IgD-negative memory B cell (primary cell): ENCODE measurements at regions not wholly inside any gene's neighbourhood (a gene's known extent, or its start where the extent isn't known, plus 50 kb on each side); places are given as distances from the start of the nearest gene placed in this dataset.

Experiments
- H3K27ac Mint-ChIP-seq, 3 donors: one replicate each; pipeline ENCODE4 v1.8.0; 2020 to 2022; ENCODE audit warnings: mild to moderate bottlenecking in 3 of 3, mixed read lengths in 3 of 3, moderate library complexity in 1 of 3
- H3K27me3 Mint-ChIP-seq: one replicate; pipeline ENCODE4 v1.8.0; 2021; ENCODE audit warnings: mixed read lengths
- H3K36me3 Mint-ChIP-seq: one replicate; pipeline ENCODE4 v1.8.0; 2020; ENCODE audit warnings: mild to moderate bottlenecking, mixed read lengths
- H3K4me1 Mint-ChIP-seq, 3 donors: one replicate each; pipeline ENCODE4 v1.8.0; 2020 to 2022; ENCODE audit warnings: mixed read lengths in 3 of 3, mild to moderate bottlenecking in 1 of 3
- H3K4me3 Mint-ChIP-seq, 4 donors: one replicate each; pipeline ENCODE4 v1.8.0; 2020 to 2022; ENCODE audit warnings: mild to moderate bottlenecking in 4 of 4, mixed read lengths in 4 of 4, moderate library complexity in 3 of 4
- H3K9me3 Mint-ChIP-seq, 3 donors: one replicate each; pipeline ENCODE4 v1.8.0; 2020 to 2021; ENCODE audit warnings: mixed read lengths in 3 of 3, mild to moderate bottlenecking in 1 of 3

- H3K36me3 Mint-ChIP-seq: peaks cover 1% of the 10 kb centered on the region
- H3K27ac Mint-ChIP-seq: peak overlapping the region in 1 of 3 donors; percentile 74
- no peak overlapping the region for H3K4me3 Mint-ChIP-seq
- peaks cover 0 to 1% (median 0%) of the 10 kb centered on the region in 3 donors for H3K4me1 Mint-ChIP-seq
- H3K27me3 Mint-ChIP-seq: peaks cover 14% of the 10 kb centered on the region
- H3K9me3 Mint-ChIP-seq: no peaks in the 10 kb centered on the region
Observed at GRCh38 chr20:57785061-57785460, 75.2 kb upstream of the PMEPA1 start.

DNA sequence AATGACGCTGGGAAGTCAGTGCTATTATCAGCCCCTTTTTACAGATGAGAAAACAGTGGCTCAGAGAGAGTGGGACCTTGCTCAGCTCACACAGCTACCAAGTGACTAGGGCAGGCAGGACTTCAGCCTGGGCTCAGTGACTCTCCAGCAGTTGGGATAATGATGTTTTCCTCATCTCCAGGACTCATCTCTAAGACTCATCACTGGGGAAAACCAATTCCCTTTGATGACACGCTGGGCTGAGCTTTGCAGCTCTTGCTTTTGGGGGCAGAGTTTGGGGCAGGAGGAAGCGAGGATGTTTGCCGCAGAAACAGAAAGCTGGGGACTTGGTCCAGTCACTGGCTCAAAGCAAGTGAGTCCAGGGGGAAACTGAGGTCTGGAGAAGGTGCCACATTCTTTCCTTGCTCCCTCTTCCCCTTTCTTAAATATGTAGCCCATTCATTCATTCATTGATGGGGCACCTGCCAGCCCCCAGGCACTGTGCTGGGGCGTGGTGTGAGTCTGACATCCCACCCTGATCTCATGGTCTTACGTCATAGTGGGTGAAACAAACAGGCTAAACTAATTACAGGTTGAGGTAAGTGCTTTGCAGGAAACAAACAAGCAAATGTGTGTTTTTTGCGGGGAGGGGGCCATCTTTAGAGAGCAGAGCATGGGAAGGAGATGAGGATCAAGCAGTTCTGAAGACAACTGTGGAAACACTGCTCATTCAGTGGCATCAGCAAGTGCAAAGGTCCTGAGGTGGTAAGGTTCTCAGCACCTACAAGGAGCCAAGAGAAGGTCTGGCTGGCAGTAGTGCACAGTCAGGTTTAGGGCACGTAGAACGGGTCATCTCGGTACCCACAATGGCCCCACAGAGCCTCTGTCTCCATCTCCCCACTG, 74.4 kb upstream of the PMEPA1 start:
- Mint-ChIP-seq H3K27me3 (peaks cover 14% of the 10 kb centered on the region), H3K36me3 (peaks cover 1% of the 10 kb centered on the region), H3K27ac (peak overlapping the region in 1 of 3 donors; percentile 74), H3K4me1 (peaks cover 0 to 1% (median 0%) of the 10 kb centered on the region in 3 donors), H3K4me3 (no peak overlapping the region), H3K9me3 (no peaks in the 10 kb centered on the region)

GRCh38 chr20:57783196-57783595, 73.4 kb upstream of the PMEPA1 start:
- Mint-ChIP-seq H3K4me3 (no peak overlapping the region), H3K27me3 (peaks cover 9% of the 10 kb centered on the region)

DNA sequence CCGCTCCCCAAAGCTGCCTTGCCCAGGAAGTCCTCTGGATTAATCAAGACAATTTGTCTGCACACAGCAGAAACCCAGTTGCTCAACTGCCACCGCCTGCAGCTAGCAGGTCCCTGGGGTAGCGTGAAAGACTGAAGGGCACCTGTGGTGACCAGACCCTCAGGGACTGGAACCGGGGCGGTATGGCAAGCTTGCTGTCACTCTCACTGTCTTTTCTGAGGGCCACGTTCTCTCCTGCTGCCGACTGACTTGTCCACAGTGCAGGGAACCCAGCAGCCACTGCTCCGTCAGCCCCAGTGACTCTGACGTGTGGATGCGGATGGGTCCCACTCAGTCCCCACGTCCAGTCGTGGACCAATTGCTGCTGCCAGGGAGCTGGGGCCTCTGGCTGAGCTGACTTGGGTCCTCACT, 72.8 kb upstream of the PMEPA1 start:
- peaks cover 9% of the 10 kb centered on the region for H3K27me3 Mint-ChIP-seq

More at GRCh38 chr20:57783196-57783595, 73.4 kb upstream of the PMEPA1 start:
- H3K9me3 Mint-ChIP-seq: no peaks in the 10 kb centered on the region
- no peak overlapping the region for H3K27ac Mint-ChIP-seq
- peaks cover 0 to 1% (median 0%) of the 10 kb centered on the region in 3 donors for H3K4me1 Mint-ChIP-seq
- H3K36me3 Mint-ChIP-seq: peaks cover 1% of the 10 kb centered on the region

GRCh38 chr20:57781901-57782300, 72.1 kb upstream of the PMEPA1 start:
- peaks cover 9% of the 10 kb centered on the region for H3K27me3 Mint-ChIP-seq
- no peaks in the 10 kb centered on the region for H3K9me3 Mint-ChIP-seq
- no peak overlapping the region for H3K27ac Mint-ChIP-seq
- H3K36me3 Mint-ChIP-seq: peaks cover 1% of the 10 kb centered on the region
- peaks cover 0 to 2% (median 1%) of the 10 kb centered on the region in 3 donors for H3K4me1 Mint-ChIP-seq
- H3K4me3 Mint-ChIP-seq: no peak overlapping the region

More for the DNA sequence above, 72.8 kb upstream of the PMEPA1 start:
- Mint-ChIP-seq H3K36me3 (peaks cover 1% of the 10 kb centered on the region), H3K27ac (no peak overlapping the region), H3K4me1 (peaks cover 0 to 2% (median 1%) of the 10 kb centered on the region in 3 donors), H3K4me3 (no peak overlapping the region), H3K9me3 (no peaks in the 10 kb centered on the region)

GRCh38 chr20:57780906-57781305, 71.1 kb upstream of the PMEPA1 start:
- Mint-ChIP-seq H3K27me3 (peaks cover 9% of the 10 kb centered on the region), H3K4me1 (peaks cover 0 to 2% (median 1%) of the 10 kb centered on the region in 3 donors), H3K4me3 (no peak overlapping the region), H3K9me3 (no peaks in the 10 kb centered on the region), H3K36me3 (peaks cover under 1% of the 10 kb centered on the region), H3K27ac (no peak overlapping the region)

DNA sequence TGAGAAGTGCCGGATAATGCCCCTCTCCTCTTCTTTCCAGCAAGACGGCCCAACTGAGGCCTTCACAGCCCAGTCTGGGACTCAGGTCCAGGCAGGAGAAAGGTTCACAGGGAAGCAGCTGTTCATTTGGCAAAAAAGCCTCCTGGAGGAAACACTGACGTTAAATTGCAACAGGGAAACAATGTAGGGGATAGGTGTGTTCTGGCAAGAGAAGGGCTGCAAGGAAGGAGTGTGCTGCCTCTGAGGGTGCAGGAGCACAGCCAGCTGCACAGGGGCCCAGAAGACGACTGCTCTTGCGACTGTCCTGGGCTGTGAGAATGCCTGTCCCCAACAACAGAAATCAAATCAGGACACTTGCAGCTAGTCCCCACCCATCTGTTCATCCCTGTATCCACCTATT, 70.6 kb upstream of the PMEPA1 start:
- H3K4me1 Mint-ChIP-seq: peaks cover 0 to 2% (median 1%) of the 10 kb centered on the region in 3 donors
- peaks cover 12% of the 10 kb centered on the region for H3K27me3 Mint-ChIP-seq

GRCh38 chr20:57779401-57780003, 69.7 kb upstream of the PMEPA1 start:
- no peak overlapping the region for H3K4me3 Mint-ChIP-seq
- peaks cover 17% of the 10 kb centered on the region for H3K27me3 Mint-ChIP-seq
- H3K4me1 Mint-ChIP-seq: peaks cover 0 to 2% (median 1%) of the 10 kb centered on the region in 3 donors
- H3K36me3 Mint-ChIP-seq: peaks cover 1% of the 10 kb centered on the region
- H3K9me3 Mint-ChIP-seq: no peaks in the 10 kb centered on the region
- H3K27ac Mint-ChIP-seq: no peak overlapping the region

More for the DNA sequence above, 70.6 kb upstream of the PMEPA1 start:
- Mint-ChIP-seq H3K27ac (no peak overlapping the region), H3K9me3 (no peaks in the 10 kb centered on the region), H3K4me3 (no peak overlapping the region), H3K36me3 (peaks cover 1% of the 10 kb centered on the region)

DNA sequence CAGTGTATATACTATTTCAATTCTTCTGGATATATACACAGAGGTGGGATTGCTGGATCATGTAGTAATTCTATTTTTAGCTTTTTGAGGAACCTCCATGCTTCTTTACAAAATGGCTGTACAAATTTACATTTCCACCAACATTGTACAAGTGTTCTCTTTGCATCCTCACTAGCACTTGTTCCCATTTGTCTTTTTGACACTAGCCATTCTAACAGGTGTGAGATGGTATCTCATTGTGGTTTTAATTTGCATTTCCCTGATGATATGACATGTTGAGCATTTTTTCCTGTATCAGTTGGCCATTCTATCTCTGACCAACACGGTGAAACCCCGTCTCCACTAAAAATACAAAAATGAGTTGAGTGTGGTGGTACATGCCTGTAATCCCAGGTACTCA, 68.1 kb upstream of the PMEPA1 start:
- no peak overlapping the region for H3K4me3 Mint-ChIP-seq
- H3K9me3 Mint-ChIP-seq: peaks cover 0 to 2% (median 0%) of the 10 kb centered on the region in 3 donors
- peaks cover 1% of the 10 kb centered on the region for H3K36me3 Mint-ChIP-seq
- peaks cover 19% of the 10 kb centered on the region for H3K27me3 Mint-ChIP-seq
- H3K4me1 Mint-ChIP-seq: peaks cover 0 to 2% (median 1%) of the 10 kb centered on the region in 3 donors
- H3K27ac Mint-ChIP-seq: no peak overlapping the region

DNA sequence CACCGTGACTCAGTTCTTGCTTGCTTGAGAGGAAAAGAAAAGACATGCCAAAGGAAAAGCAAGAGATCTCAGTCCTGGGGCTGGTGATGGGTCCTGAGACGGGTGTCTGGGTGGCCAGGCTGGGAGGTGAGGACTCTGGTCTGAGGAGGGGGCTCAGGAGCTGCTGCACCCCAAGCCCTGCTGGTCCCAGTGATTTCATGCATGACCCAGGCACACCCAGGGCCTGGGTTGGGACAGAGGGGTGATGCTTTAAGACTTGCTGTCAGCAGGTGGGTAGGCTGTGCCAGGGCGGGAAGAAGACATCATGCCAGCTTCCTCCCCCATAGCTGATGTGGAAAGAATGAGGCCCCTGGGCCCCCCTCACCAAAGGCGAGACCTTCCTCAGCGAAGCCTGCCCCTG, 65.1 kb upstream of the PMEPA1 start:
- peaks cover 1% of the 10 kb centered on the region for H3K36me3 Mint-ChIP-seq
- no peak overlapping the region for H3K4me3 Mint-ChIP-seq
- H3K27me3 Mint-ChIP-seq: peaks cover 14% of the 10 kb centered on the region
- H3K9me3 Mint-ChIP-seq: peaks cover 0 to 2% (median 0%) of the 10 kb centered on the region in 3 donors
- peaks cover 0 to 2% (median 0%) of the 10 kb centered on the region in 3 donors for H3K4me1 Mint-ChIP-seq
- no peak overlapping the region for H3K27ac Mint-ChIP-seq

- Mint-ChIP-seq H3K4me3 (no peak overlapping the region), H3K9me3 (peaks cover 0 to 2% (median 0%) of the 10 kb centered on the region in 3 donors), H3K27me3 (peaks cover 14% of the 10 kb centered on the region), H3K36me3 (peaks cover 1% of the 10 kb centered on the region), H3K4me1 (peaks cover 0 to 2% (median 0%) of the 10 kb centered on the region in 3 donors), H3K27ac (no peak overlapping the region)
Observed at GRCh38 chr20:57774111-57774880, 64.5 kb upstream of the PMEPA1 start.

GRCh38 chr20:57773059-57773815, 63.4 kb upstream of the PMEPA1 start:
- no peak overlapping the region for H3K27ac Mint-ChIP-seq
- peaks cover 1% of the 10 kb centered on the region for H3K36me3 Mint-ChIP-seq
- peaks cover 0 to 2% (median 0%) of the 10 kb centered on the region in 3 donors for H3K9me3 Mint-ChIP-seq
- peaks cover 14% of the 10 kb centered on the region for H3K27me3 Mint-ChIP-seq
- peaks cover 0 to 2% (median 0%) of the 10 kb centered on the region in 3 donors for H3K4me1 Mint-ChIP-seq
- peak overlapping the region in 1 of 4 donors; percentile 40 for H3K4me3 Mint-ChIP-seq

DNA sequence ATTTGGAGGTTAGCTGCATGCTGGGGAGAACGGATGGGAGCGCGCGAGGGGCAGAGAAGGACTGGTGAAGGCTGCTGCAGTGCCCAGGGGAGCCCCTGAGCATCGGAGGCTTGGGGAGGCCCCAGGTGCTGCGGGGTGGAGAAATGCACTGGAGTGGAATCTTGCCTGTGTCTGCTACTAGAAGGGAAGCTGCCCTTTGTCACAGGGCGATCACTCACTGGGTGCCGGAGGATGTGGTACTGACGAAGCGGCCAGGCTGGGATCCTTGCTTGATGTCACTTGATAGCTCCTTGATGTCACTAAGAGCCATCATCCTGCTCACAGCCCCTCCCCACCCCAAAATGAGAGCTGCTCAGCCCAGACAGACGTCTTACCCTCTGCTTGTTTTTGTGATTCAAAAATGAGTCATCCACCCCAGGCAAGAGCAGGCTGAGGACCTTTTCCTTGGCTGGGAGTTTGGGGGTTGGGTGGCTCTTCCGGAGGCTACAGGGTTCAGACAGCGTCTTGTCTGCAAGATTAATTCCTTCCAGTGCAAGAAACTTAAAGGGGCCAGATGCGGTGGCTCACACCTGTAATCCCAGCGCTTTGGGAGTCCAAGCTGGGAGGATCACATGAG, 62.6 kb upstream of the PMEPA1 start:
- H3K27me3 Mint-ChIP-seq: peaks cover 14% of the 10 kb centered on the region
- no peaks in the 10 kb centered on the region for H3K4me1 Mint-ChIP-seq
- H3K9me3 Mint-ChIP-seq: peaks cover 0 to 2% (median 0%) of the 10 kb centered on the region in 3 donors
- peaks cover 1% of the 10 kb centered on the region for H3K36me3 Mint-ChIP-seq
- H3K27ac Mint-ChIP-seq: no peak overlapping the region
- H3K4me3 Mint-ChIP-seq: no peak overlapping the region
